RWPE2 (cell line): ENCODE measurements at regions not wholly inside any gene's neighbourhood (a gene's known extent, or its start where the extent isn't known, plus 50 kb on each side); places are given as distances from the start of the nearest gene placed in this dataset.

ENCODE experiments used
- ATAC-seq: fragments of 200-7000 bp; cut with Tn5 transposase; 3 replicates; pipeline ENCODE4 v1.9.1; 2021; ENCODE audit warnings: low read depth
- DNase-seq: peaks from one replicate; pipeline ENCODE4 v3.0.0-alpha.2; 2020; ENCODE audit warnings: low spot score
- H3K27ac ChIP-seq: fragments of 450-650 bp; 2 replicates; pipeline ENCODE4 v1.5.1; 2017; ENCODE audit warnings: mild to moderate bottlenecking; ENCODE audit not compliant: poor library complexity, severe bottlenecking
- H3K27me3 ChIP-seq: fragments of 250-450 bp; sonication (Bioruptor Pico); 2 replicates; pipeline ENCODE4 v1.5.1; 2021; ENCODE audit warnings: mild to moderate bottlenecking, moderate library complexity; ENCODE audit not compliant: insufficient read depth, poor library complexity, severe bottlenecking
- H3K36me3 ChIP-seq: fragments of 250-450 bp; sonication (Bioruptor Pico); 2 replicates; pipeline ENCODE4 v1.5.1; 2020; ENCODE audit warnings: low read depth, mild to moderate bottlenecking, moderate library complexity
- H3K4me1 ChIP-seq: fragments of 250-450 bp; sonication (Bioruptor Pico); 2 replicates; pipeline ENCODE4 v1.5.1; 2021; ENCODE audit warnings: mild to moderate bottlenecking, moderate library complexity; ENCODE audit not compliant: insufficient read depth, poor library complexity, severe bottlenecking
- H3K4me3 ChIP-seq: fragments of 250-450 bp; sonication (Bioruptor Pico); 2 replicates; pipeline ENCODE4 v1.5.1; 2021; ENCODE audit warnings: mild to moderate bottlenecking, moderate library complexity; ENCODE audit not compliant: severe bottlenecking
- H3K9me3 ChIP-seq: fragments of 250-450 bp; sonication (Bioruptor Pico); 2 replicates; pipeline ENCODE4 v1.5.1; 2021; ENCODE audit warnings: mild to moderate bottlenecking, moderate library complexity; ENCODE audit not compliant: severe bottlenecking
- TF ChIP-seq, protein P1 (sequence below): fragments of 450-650 bp; IDR thresholded peaks from one replicate; pipeline ENCODE4 v1.5.1; 2017; ENCODE audit warnings: mild to moderate bottlenecking, moderate library complexity; ENCODE audit not compliant: poor library complexity, severe bottlenecking

DNA sequence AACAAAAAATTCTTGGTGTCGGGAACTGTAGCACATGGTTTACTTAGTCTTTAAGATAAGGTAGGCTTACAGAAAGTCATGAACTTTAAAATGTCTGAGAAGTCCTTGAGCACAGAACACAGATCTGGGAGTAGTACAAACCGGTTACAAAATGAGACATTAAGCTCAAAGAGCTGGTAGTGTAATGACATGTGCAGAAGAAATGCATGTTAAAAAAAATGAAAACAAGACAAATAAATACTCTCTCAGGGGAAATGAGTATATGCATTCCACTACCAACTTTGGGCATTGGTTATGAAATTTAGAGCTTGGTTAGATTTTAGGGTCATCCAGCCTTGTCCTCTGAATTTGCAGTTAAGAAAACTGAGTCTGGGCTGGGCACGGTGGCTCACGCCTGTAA is 91.5 kb upstream of the F3 start:
- DNase-seq: no peak
- Histone ChIP-seq H3K4me1 (peaks cover 22% of the 10 kb centered on the region), H3K4me3 (no peak overlapping the region), H3K27ac (no peak overlapping the region), H3K36me3 (no peaks in the 10 kb centered on the region), H3K9me3 (peaks cover 4% of the 10 kb centered on the region), H3K27me3 (no peaks in the 10 kb centered on the region)
- ATAC-seq: no peak
- TF ChIP-seq, protein P1, sequence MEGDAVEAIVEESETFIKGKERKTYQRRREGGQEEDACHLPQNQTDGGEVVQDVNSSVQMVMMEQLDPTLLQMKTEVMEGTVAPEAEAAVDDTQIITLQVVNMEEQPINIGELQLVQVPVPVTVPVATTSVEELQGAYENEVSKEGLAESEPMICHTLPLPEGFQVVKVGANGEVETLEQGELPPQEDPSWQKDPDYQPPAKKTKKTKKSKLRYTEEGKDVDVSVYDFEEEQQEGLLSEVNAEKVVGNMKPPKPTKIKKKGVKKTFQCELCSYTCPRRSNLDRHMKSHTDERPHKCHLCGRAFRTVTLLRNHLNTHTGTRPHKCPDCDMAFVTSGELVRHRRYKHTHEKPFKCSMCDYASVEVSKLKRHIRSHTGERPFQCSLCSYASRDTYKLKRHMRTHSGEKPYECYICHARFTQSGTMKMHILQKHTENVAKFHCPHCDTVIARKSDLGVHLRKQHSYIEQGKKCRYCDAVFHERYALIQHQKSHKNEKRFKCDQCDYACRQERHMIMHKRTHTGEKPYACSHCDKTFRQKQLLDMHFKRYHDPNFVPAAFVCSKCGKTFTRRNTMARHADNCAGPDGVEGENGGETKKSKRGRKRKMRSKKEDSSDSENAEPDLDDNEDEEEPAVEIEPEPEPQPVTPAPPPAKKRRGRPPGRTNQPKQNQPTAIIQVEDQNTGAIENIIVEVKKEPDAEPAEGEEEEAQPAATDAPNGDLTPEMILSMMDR: no peak

DNA sequence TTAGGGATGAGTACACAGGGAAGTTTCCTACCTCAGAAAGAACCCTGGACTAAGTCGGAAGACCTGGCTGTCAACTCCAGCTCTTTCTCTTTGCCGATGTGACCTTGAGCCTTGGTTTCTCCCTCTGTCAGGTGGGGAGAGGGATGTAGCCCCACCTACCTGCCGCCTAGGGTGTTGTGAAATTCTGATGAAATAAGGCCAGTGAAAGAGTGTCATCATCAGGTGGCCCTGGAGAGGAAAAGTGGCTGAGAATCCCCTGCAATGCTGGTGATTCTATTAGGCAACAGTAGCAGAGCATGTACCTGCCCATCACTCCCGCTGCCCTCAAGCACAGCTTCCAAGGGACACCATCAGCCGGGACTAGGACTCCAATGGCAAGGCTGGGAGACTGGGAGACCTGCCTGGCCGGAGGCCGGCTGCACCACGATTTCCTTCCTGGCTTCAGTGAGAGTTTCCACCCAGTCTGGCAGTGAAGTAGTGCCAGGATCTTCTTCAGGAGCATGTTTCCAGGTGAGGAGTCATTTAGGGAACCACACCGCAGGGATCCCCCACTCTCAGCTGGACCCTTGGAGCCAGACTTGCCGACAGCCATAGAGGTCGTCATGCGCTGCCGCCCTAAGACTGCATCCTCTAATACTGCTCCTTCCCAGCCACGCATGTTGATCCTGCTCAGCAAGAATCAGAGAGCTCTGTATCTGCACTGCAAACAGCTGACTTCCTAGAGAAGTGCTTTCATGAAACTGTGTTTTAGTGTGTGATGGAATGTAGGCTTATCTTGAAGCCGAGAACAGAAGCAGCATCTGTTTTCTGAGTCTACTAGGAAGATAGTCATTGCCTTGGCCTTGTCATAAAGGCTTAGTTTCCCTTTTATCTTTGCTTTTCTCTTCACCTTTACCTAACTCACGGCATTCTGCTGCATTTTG is 88.0 kb upstream of the F3 start:
- Histone ChIP-seq H3K9me3 (peaks cover 4% of the 10 kb centered on the region), H3K27me3 (no peaks in the 10 kb centered on the region), H3K4me3 (no peak overlapping the region), H3K4me1 (peaks cover under 1% of the 10 kb centered on the region), H3K36me3 (no peaks in the 10 kb centered on the region), H3K27ac (no peak overlapping the region)
- TF ChIP-seq, protein P1: no peak
- DNase-seq (no peak), ATAC-seq (no peak)

DNA sequence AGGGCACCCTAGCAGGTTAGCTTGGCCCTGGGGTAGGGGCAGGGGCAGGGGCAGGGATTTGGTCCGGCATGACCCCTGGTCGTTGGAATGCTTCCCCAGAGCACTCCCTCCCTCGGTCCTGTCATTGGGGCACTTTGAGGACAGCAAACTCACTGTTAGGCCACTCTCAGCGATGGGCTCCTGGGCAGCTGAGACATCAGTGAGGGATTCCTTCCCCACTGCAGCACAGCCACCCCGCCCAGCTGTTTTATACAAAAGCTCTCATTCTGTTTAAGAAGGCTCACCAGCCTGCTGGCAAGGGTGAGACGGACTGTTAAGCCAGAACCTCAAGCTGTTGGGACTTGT is 86.9 kb upstream of the F3 start:
- no peak overlapping the region for H3K27ac ChIP-seq
- H3K4me3 ChIP-seq: no peak overlapping the region
- TF ChIP-seq, protein P1: no peak
- peaks cover 4% of the 10 kb centered on the region for H3K9me3 ChIP-seq
- DNase-seq: no peak
- H3K4me1 ChIP-seq: peaks cover 9% of the 10 kb centered on the region
- ATAC-seq: no peak
- H3K36me3 ChIP-seq: no peaks in the 10 kb centered on the region
- no peaks in the 10 kb centered on the region for H3K27me3 ChIP-seq

DNA sequence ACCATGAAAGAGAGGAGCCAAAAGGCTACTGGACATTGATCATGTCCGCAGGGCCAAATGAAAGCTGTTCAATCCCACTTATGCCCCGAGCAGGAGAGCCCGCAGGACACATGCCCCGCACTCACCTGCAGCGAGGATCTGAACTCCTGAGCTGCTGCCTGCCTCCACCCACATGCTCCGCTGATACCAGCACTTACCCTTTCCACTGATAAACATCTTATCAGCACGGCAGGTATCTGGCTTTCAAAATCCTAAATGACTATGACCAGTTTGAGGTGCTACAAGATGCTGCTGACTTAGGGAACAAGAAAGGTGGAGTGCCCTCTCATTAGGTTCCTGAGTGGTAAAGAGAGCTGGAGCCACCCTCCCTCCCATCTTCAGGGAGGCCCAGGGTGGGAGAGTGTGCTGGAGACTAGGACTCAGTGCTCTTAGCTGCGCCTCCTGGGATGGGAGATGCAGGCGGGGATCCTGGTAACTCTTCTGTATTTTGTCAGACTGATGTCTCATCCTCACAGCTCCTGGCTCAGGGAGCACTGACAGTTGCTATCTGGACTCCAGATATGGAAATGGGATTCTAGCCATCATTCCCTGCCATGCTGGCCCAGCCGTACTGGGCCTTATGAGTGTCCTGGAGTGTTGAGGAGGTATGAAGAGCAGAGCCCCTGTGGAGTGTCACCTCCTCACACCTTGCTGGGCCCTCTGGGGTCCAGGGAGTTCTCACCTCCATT is 86.4 kb upstream of the F3 start:
- Histone ChIP-seq H3K4me1 (peaks cover 14% of the 10 kb centered on the region), H3K27me3 (no peaks in the 10 kb centered on the region), H3K9me3 (peaks cover 4% of the 10 kb centered on the region), H3K27ac (no peak overlapping the region), H3K36me3 (no peaks in the 10 kb centered on the region), H3K4me3 (no peak overlapping the region)
- TF ChIP-seq, protein P1: no peak
- DNase-seq (no peak), ATAC-seq (no peak)
